ENCODE measurements at regions not wholly inside any gene's neighbourhood (a gene's known extent, or its start where the extent isn't known, plus 50 kb on each side); places are given as distances from the start of the nearest gene placed in this dataset.

- no peak for DNase-seq (ENCODE audit: extremely low spot score)
- POLR2A ChIA-PET = no interaction called here
- TF ChIP-seq FOXM1 (IDR thresholded peaks at IDR 0.05; ENCODE audit: borderline replicate concordance) = no peak
- no peak for TF ChIP-seq PKNOX1 (IDR thresholded peaks at IDR 0.05)
- no peak for TF ChIP-seq CTBP1 (IDR thresholded peaks at IDR 0.05; ENCODE audit: borderline replicate concordance)
- no peak for TF ChIP-seq FOXA1 (IDR thresholded peaks at IDR 0.05)
- TF ChIP-seq HDGF (IDR thresholded peaks at IDR 0.05; ENCODE audit: borderline replicate concordance) = no peak
- TF ChIP-seq BHLHE40 (IDR thresholded peaks at IDR 0.05; ENCODE audit: borderline replicate concordance) = no peak
- TF ChIP-seq SP1 (IDR thresholded peaks at IDR 0.05) = no peak
- CTCF ChIA-PET = no interaction called here
Measured at GRCh38 chr18:2172881-2173280, 398.4 kb downstream of the METTL4 start.

GRCh38 chr18:2173486-2173885, 397.8 kb downstream of the METTL4 start:
- CTCF ChIA-PET = no interaction called here
- no peak for TF ChIP-seq L3MBTL2 (conservative IDR thresholded peaks at IDR 0.05)
- TF ChIP-seq SP1 (IDR thresholded peaks at IDR 0.05) = no peak
- no peak for TF ChIP-seq SUZ12 (IDR thresholded peaks at IDR 0.05)
- TF ChIP-seq PKNOX1 (IDR thresholded peaks at IDR 0.05) = no peak
- no peak for TF ChIP-seq ZNF384 (IDR thresholded peaks at IDR 0.05)
- no peak for TF ChIP-seq HDGF (IDR thresholded peaks at IDR 0.05; ENCODE audit: borderline replicate concordance)
- TF ChIP-seq FOXK2 (IDR thresholded peaks at IDR 0.05) = no peak
- no peak for DNase-seq (ENCODE audit: extremely low spot score)

GRCh38 chr18:2178036-2178435, 393.3 kb downstream of the METTL4 start:
- DNase-seq (ENCODE audit: extremely low spot score) = no peak
- ChIA-PET CTCF (no interaction called here), POLR2A (no interaction called here)
- TF ChIP-seq SP1 (IDR thresholded peaks at IDR 0.05) (no peak), NFRKB (IDR thresholded peaks at IDR 0.05) (no peak), BHLHE40 (IDR thresholded peaks at IDR 0.05; ENCODE audit: borderline replicate concordance) (no peak), FOXA1 (IDR thresholded peaks at IDR 0.05) (no peak), TARDBP (IDR thresholded peaks at IDR 0.05) (no peak), ELF4 (IDR thresholded peaks at IDR 0.05) (no peak), HDGF (IDR thresholded peaks at IDR 0.05; ENCODE audit: borderline replicate concordance) (no peak), ZNF384 (IDR thresholded peaks at IDR 0.05) (no peak), CTBP1 (IDR thresholded peaks at IDR 0.05; ENCODE audit: borderline replicate concordance) (no peak), FOXM1 (IDR thresholded peaks at IDR 0.05; ENCODE audit: borderline replicate concordance) (no peak), ARNT (IDR thresholded peaks at IDR 0.05) (no peak), LEF1 (IDR thresholded peaks at IDR 0.05; ENCODE audit: borderline replicate concordance) (no peak), L3MBTL2 (conservative IDR thresholded peaks at IDR 0.05) (no peak)

More at GRCh38 chr18:2173486-2173885, 397.8 kb downstream of the METTL4 start:
- POLR2A ChIA-PET = no interaction called here

DNA sequence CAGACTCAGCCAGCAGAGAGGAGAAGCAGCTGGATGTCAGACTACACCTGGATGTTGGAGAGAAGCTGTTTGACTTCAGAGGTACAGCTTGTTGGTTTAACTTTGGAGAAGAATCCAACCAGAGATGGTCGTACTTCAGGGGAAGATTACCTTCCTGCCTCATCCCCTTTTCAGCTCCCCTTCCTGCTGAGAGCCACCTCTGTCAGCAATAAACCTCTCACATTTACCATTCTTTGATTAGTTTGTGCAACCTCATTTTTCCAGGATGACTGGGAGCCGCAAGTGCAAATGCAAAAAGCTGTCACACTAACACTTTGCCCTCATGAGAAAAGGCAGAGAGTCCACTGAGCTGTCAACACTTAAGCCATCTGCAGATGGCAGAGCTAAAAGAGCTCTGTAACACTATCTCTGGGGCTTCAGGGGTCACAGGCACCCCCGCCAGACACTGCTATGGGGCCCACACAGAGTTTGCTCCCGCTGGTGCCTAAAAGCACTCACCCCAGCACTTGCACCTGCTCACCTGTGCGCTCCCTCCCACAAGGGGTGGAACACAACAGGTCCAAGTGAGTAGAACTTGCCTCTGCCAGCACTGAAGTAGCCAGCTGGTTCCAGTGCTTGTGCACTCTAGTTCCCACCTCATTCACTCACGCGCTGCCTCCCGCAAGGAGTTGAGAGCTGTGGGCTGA, 391.7 kb downstream of the METTL4 start:
- POLR2A ChIA-PET = no interaction called here

GRCh38 chr18:2180586-2180985, 390.7 kb downstream of the METTL4 start:
- POLR2A ChIA-PET = no interaction called here
- CTCF ChIA-PET = no interaction called here
- DNase-seq (ENCODE audit: extremely low spot score) = no peak
- TF ChIP-seq ARNT (IDR thresholded peaks at IDR 0.05) (no peak), L3MBTL2 (conservative IDR thresholded peaks at IDR 0.05) (no peak), FOXM1 (IDR thresholded peaks at IDR 0.05; ENCODE audit: borderline replicate concordance) (no peak), SUZ12 (IDR thresholded peaks at IDR 0.05) (no peak), PKNOX1 (IDR thresholded peaks at IDR 0.05) (no peak), CTBP1 (IDR thresholded peaks at IDR 0.05; ENCODE audit: borderline replicate concordance) (no peak), TARDBP (IDR thresholded peaks at IDR 0.05) (no peak), LEF1 (IDR thresholded peaks at IDR 0.05; ENCODE audit: borderline replicate concordance) (no peak), ELF4 (IDR thresholded peaks at IDR 0.05) (no peak)

More for the DNA sequence above, 391.7 kb downstream of the METTL4 start:
- TF ChIP-seq ELF4 (IDR thresholded peaks at IDR 0.05) (no peak), HDGF (IDR thresholded peaks at IDR 0.05; ENCODE audit: borderline replicate concordance) (no peak), SP1 (IDR thresholded peaks at IDR 0.05) (no peak), NFRKB (IDR thresholded peaks at IDR 0.05) (no peak)
- no peak for DNase-seq (ENCODE audit: extremely low spot score)
- CTCF ChIA-PET = no interaction called here

GRCh38 chr18:2183432-2183831, 387.9 kb downstream of the METTL4 start:
- ChIA-PET POLR2A (no interaction called here), CTCF (no interaction called here)
- DNase-seq (ENCODE audit: extremely low spot score) = no peak
- TF ChIP-seq BHLHE40 (IDR thresholded peaks at IDR 0.05; ENCODE audit: borderline replicate concordance) (no peak), CTBP1 (IDR thresholded peaks at IDR 0.05; ENCODE audit: borderline replicate concordance) (no peak), FOXK2 (IDR thresholded peaks at IDR 0.05) (no peak), TARDBP (IDR thresholded peaks at IDR 0.05) (no peak), L3MBTL2 (conservative IDR thresholded peaks at IDR 0.05) (no peak), PKNOX1 (IDR thresholded peaks at IDR 0.05) (no peak), SUZ12 (IDR thresholded peaks at IDR 0.05) (no peak), ARNT (IDR thresholded peaks at IDR 0.05) (no peak), NFRKB (IDR thresholded peaks at IDR 0.05) (no peak), HDGF (IDR thresholded peaks at IDR 0.05; ENCODE audit: borderline replicate concordance) (no peak)

All from HEK293T (cell line).